HCT116 (cell line): ENCODE measurements at regions not wholly inside any gene's neighbourhood (a gene's known extent, or its start where the extent isn't known, plus 50 kb on each side); places are given as distances from the start of the nearest gene placed in this dataset.

Source experiments
- ATAC-seq: fragments of 200-7000 bp; cut with Tn5 transposase; 2 replicates; pipeline ENCODE4 v1.9.1; 2020; ENCODE audit warnings: mild to moderate bottlenecking, moderate library complexity
- BruUV-seq: library from RNA; stranded (reverse); fragments of 400-500 nt; replicated peaks from 2 replicates; lab custom pipeline; 2021; lab: Mats Ljungman, UMichigan
- CTCF ChIA-PET: fragments of 300-600 bp; sonication (Branson Sonifier 250); formaldehyde crosslinking; loops from one replicate; lab custom pipeline; 2021; ENCODE audit warnings: antibody characterized with exemption; lab: Charles Lee
- POLR2A ChIA-PET: fragments of 300-600, 350-600 bp; sonication (Branson Sonifier 250); formaldehyde crosslinking; loops from one replicate; lab custom pipeline; 2021; ENCODE audit warnings: antibody characterized with exemption; lab: Charles Lee
- RAD21 ChIA-PET, 2 experiments: fragments of 300-600 bp; sonication (Branson Sonifier 250); formaldehyde crosslinking; loops; one replicate each; lab custom pipeline; 2023; ENCODE audit warnings: low total read pairs in 2 of 2; ENCODE audit not compliant: uncharacterized antibody in 2 of 2, unreplicated experiment in 2 of 2, low non-redundant PET in 1 of 2; lab: Charles Lee
- DNase-seq: peaks from one replicate; pipeline ENCODE4 v3.0.0-alpha.2; 2010; ENCODE audit warnings: low read depth, low spot score
- H2AFZ ChIP-seq: fragments of 200-600 bp; shearing (Covaris generic), sonication (generic); 2 replicates; pipeline ENCODE4 v1.6.1; 2017; ENCODE audit warnings: low read depth, mixed run types, mixed read lengths, antibody characterized with exemption, low read length; ENCODE audit not compliant: poor library complexity, severe bottlenecking
- H3K27ac ChIP-seq: 2 replicates; pipeline ENCODE4 v1.5.1; 2012; ENCODE audit warnings: low read depth, low read length
- H3K27me3 ChIP-seq: fragments of 200-600 bp; sonication (generic); 2 replicates; pipeline ENCODE4 v1.6.1; 2016; ENCODE audit warnings: mixed run types, low read length, mixed read lengths; ENCODE audit not compliant: insufficient read depth
- H3K36me3 ChIP-seq, 2 experiments: fragments of 200-500 bp in 1 of 2; fragments of 200-600 bp in 1 of 2; sonication (Bioruptor generic) in 1 of 2; sonication (generic) in 1 of 2; 2 replicates each; pipeline versions ENCODE4 v1.5.1 to v1.6.1; 2014 to 2016; ENCODE audit warnings: low read length in 2 of 2, inconsistent platforms in 1 of 2, mixed read lengths in 1 of 2, mixed run types in 1 of 2; ENCODE audit not compliant: insufficient read depth in 2 of 2, control insufficient read depth in 1 of 2
- H3K4me1 ChIP-seq, 2 experiments: fragments of 200-600 bp in 1 of 2; sonication (generic) in 1 of 2; 2 replicates each; pipeline versions ENCODE4 v1.5.1 to v1.6.1; 2012 to 2017; ENCODE audit warnings: low read length in 2 of 2, inconsistent platforms in 1 of 2, mild to moderate bottlenecking in 1 of 2, mixed read lengths in 1 of 2, mixed run types in 1 of 2, moderate library complexity in 1 of 2; ENCODE audit not compliant: insufficient read depth in 2 of 2, control insufficient read depth in 1 of 2
- H3K4me2 ChIP-seq: fragments of 200-600 bp; sonication (generic); 2 replicates; pipeline ENCODE4 v1.6.1; 2017; ENCODE audit warnings: mixed run types, low read length, mixed read lengths
- H3K4me3 ChIP-seq, 2 experiments: fragments of 200-600 bp in 1 of 2; sonication (generic) in 1 of 2; replicated peaks in 1 of 2; 2 replicates each; pipeline ENCODE4 v1.5.1; 2011 to 2016; ENCODE audit warnings: low read length in 2 of 2, control low read depth in 1 of 2, low read depth in 1 of 2, mild to moderate bottlenecking in 1 of 2, mixed read lengths in 1 of 2, mixed run types in 1 of 2
- H3K79me2 ChIP-seq: fragments of 200-600 bp; sonication (generic); 2 replicates; pipeline ENCODE4 v1.6.1; 2017; ENCODE audit warnings: mild to moderate bottlenecking, mixed run types, low read length, moderate library complexity, mixed read lengths; ENCODE audit not compliant: insufficient read depth
- H3K9ac ChIP-seq: fragments of 200-600 bp; sonication (generic); 2 replicates; pipeline ENCODE4 v1.6.1; 2016; ENCODE audit warnings: low read length, mixed read lengths
- H3K9me2 ChIP-seq: fragments of 200-600 bp; sonication (generic), shearing (Covaris generic); 2 replicates; pipeline ENCODE4 v1.6.1; 2017; ENCODE audit warnings: mixed run types, mild to moderate bottlenecking, moderate library complexity; ENCODE audit not compliant: insufficient read depth
- H3K9me3 ChIP-seq, 2 experiments: fragments of 200-500 bp in 1 of 2; fragments of 200-600 bp in 1 of 2; sonication (Bioruptor generic) in 1 of 2; sonication (generic) in 1 of 2; 2 replicates each; pipeline ENCODE4 v1.6.1; 2014 to 2017; ENCODE audit warnings: low read length in 2 of 2, mixed read lengths in 2 of 2, inconsistent platforms in 1 of 2, low read depth in 1 of 2, mild to moderate bottlenecking in 1 of 2, mixed run types in 1 of 2, moderate library complexity in 1 of 2; ENCODE audit not compliant: control insufficient read depth in 1 of 2, insufficient read depth in 1 of 2
- H4K20me1 ChIP-seq: fragments of 200-600 bp; sonication (generic), shearing (Covaris generic); 2 replicates; pipeline ENCODE4 v1.6.1; 2017; ENCODE audit warnings: mixed run types, mild to moderate bottlenecking, moderate library complexity; ENCODE audit not compliant: insufficient read depth
- ATF3 ChIP-seq: IDR thresholded peaks from 2 replicates; pipeline ENCODE4 v1.6.1; 2012
- CBX3 ChIP-seq: IDR thresholded peaks from 2 replicates; pipeline ENCODE4 v1.6.1; 2012; ENCODE audit warnings: low read depth
- CEBPB ChIP-seq: IDR thresholded peaks from 2 replicates; pipeline ENCODE4 v1.6.1; 2012; ENCODE audit warnings: low read depth
- EZH2 ChIP-seq: fragments of 200-600 bp; sonication (generic); IDR thresholded peaks from 2 replicates; pipeline ENCODE4 v1.6.1; 2017; ENCODE audit warnings: antibody characterized with exemption, mixed run types
- JUND ChIP-seq: IDR thresholded peaks from 2 replicates; pipeline ENCODE4 v1.6.1; 2012
- MAX ChIP-seq: IDR thresholded peaks from 2 replicates; pipeline ENCODE4 v1.6.1; 2012
- POLR2A ChIP-seq: IDR thresholded peaks from 2 replicates; pipeline ENCODE4 v1.7.0; 2011; ENCODE audit warnings: borderline replicate concordance; ENCODE audit not compliant: insufficient read depth, insufficient read length; ENCODE audit errors: extremely low read depth
- RAD21 ChIP-seq: IDR thresholded peaks from 2 replicates; pipeline ENCODE4 v1.6.1; 2012; ENCODE audit warnings: low read depth, mild to moderate bottlenecking
- SIN3A ChIP-seq: IDR thresholded peaks from 2 replicates; pipeline ENCODE4 v1.6.1; 2012; ENCODE audit warnings: low read depth
- SP1 ChIP-seq: IDR thresholded peaks from 2 replicates; pipeline ENCODE4 v1.6.1; 2012; ENCODE audit warnings: low read depth
- TCF7L2 ChIP-seq: IDR thresholded peaks from 2 replicates; pipeline ENCODE4 v1.7.0; 2011; ENCODE audit warnings: borderline replicate concordance, inconsistent platforms; ENCODE audit not compliant: insufficient read depth, insufficient read length; ENCODE audit errors: extremely low read depth
- YY1 ChIP-seq: IDR thresholded peaks from 2 replicates; pipeline ENCODE4 v1.6.1; 2011; ENCODE audit warnings: low read length, low read depth, moderate library complexity, mild to moderate bottlenecking; ENCODE audit not compliant: insufficient replicate concordance; ENCODE audit errors: extremely low read depth
- ZFX ChIP-seq: fragments of 450-650 bp; IDR thresholded peaks from 2 replicates; pipeline ENCODE4 v1.6.1; 2017
- intact Hi-C: fragments of 100-400 bp; cut with micrococcal nuclease; formaldehyde crosslinking; loops from 2 replicates; pipeline ENCODE4 v1.10.0; 2022
- TF ChIP-seq, protein P1 (sequence below), 3 experiments: fragments of 200-600 bp in 1 of 3; sonication (generic) in 1 of 3; IDR thresholded peaks in 2 of 3; conservative IDR thresholded peaks in 1 of 3; 2 replicates each; pipeline ENCODE4 v1.5.1; 2012 to 2017; ENCODE audit warnings: low read depth in 2 of 3, low read length in 2 of 3, antibody characterized with exemption in 1 of 3, borderline replicate concordance in 1 of 3, control low read depth in 1 of 3, mild to moderate bottlenecking in 1 of 3, mixed read lengths in 1 of 3, mixed run types in 1 of 3, moderate library complexity in 1 of 3; ENCODE audit not compliant: insufficient read depth in 1 of 3

DNA sequence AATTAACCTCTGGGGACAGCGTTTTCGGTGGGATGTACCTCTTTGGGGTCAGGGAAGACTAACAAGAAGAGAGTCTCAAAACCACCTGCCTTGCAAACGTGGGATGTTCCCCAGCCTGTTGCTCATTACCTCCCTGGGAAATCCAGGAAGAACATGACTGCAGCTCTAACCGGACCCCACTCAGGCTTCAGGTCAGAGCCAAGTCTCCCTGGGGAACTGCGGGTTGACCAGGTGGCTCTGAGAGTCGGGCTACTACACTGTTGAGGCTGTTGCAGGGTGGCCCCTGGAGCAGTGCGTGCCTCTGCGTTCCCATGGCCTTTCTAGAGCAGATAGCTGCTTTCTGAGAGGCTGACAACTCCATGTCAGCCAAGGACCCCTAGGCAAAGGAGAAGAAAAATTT, 309.1 kb downstream of the FOXL1 start:
- no peak overlapping the region for H3K9ac ChIP-seq
- ATAC-seq (no peak), DNase-seq (no peak)
- H3K27me3 ChIP-seq = peaks cover 46% of the 10 kb centered on the region
- H2AFZ ChIP-seq = no peak overlapping the region
- H3K79me2 ChIP-seq = no peaks in the 10 kb centered on the region
- CTCF ChIA-PET = no interaction called here
- no peak overlapping the region for H3K4me3 ChIP-seq
- H3K9me3 ChIP-seq = no peaks in the 10 kb centered on the region
- H3K36me3 ChIP-seq = no peaks in the 10 kb centered on the region
- no peaks in the 10 kb centered on the region for H3K9me2 ChIP-seq
- H4K20me1 ChIP-seq = no peaks in the 10 kb centered on the region
- no TSS peak for BruUV-seq
- RAD21 ChIA-PET = no interaction called here
- TF ChIP-seq SP1 (no peak), CBX3 (no peak), YY1 (no peak)
- TF ChIP-seq, protein P1, sequence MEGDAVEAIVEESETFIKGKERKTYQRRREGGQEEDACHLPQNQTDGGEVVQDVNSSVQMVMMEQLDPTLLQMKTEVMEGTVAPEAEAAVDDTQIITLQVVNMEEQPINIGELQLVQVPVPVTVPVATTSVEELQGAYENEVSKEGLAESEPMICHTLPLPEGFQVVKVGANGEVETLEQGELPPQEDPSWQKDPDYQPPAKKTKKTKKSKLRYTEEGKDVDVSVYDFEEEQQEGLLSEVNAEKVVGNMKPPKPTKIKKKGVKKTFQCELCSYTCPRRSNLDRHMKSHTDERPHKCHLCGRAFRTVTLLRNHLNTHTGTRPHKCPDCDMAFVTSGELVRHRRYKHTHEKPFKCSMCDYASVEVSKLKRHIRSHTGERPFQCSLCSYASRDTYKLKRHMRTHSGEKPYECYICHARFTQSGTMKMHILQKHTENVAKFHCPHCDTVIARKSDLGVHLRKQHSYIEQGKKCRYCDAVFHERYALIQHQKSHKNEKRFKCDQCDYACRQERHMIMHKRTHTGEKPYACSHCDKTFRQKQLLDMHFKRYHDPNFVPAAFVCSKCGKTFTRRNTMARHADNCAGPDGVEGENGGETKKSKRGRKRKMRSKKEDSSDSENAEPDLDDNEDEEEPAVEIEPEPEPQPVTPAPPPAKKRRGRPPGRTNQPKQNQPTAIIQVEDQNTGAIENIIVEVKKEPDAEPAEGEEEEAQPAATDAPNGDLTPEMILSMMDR (IDR thresholded peaks at IDR 0.05 in 2 of 3, conservative IDR thresholded peaks at IDR 0.05 in 1 of 3; ENCODE audit: borderline replicate concordance in 1 of 3, insufficient read depth in 1 of 3, low read depth in 2 of 3, low read length in 2 of 3) = no peak
- no peak overlapping the region for H3K4me2 ChIP-seq
- intact Hi-C loops = no loop called here
- no peaks in the 10 kb centered on the region for H3K4me1 ChIP-seq
- H3K27ac ChIP-seq = no peak overlapping the region
- POLR2A ChIA-PET = no interaction called here

- no peak overlapping the region for H3K9ac ChIP-seq
- H3K36me3 ChIP-seq = no peaks in the 10 kb centered on the region
- ATAC-seq (no peak), DNase-seq (no peak)
- RAD21 ChIA-PET = no interaction called here
- intact Hi-C loops = no loop called here
- no peaks in the 10 kb centered on the region for H3K9me3 ChIP-seq
- no peak overlapping the region; the same call in 1 of the 2 replicates for H3K4me2 ChIP-seq
- BruUV-seq = no TSS peak
- H3K27ac ChIP-seq = no peak overlapping the region
- H2AFZ ChIP-seq = no peak overlapping the region
- H3K27me3 ChIP-seq = peaks cover 46% of the 10 kb centered on the region
- no peaks in the 10 kb centered on the region for H3K79me2 ChIP-seq
- POLR2A ChIA-PET = no interaction called here
- no peaks in the 10 kb centered on the region for H3K4me1 ChIP-seq
- CTCF ChIA-PET = no interaction called here
- H3K9me2 ChIP-seq = no peaks in the 10 kb centered on the region
- H4K20me1 ChIP-seq = no peaks in the 10 kb centered on the region
- H3K4me3 ChIP-seq = no peak overlapping the region
- TF ChIP-seq CBX3 (no peak), ATF3 (no peak), CEBPB (no peak), RAD21 (no peak), TCF7L2 (no peak), MAX (no peak), ZFX (no peak), SIN3A (no peak), POLR2A (no peak), JUND (no peak), EZH2 (no peak), YY1 (no peak)
- TF ChIP-seq, protein P1 (IDR thresholded peaks at IDR 0.05 in 2 of 3, conservative IDR thresholded peaks at IDR 0.05 in 1 of 3; ENCODE audit: borderline replicate concordance in 1 of 3, insufficient read depth in 1 of 3, low read depth in 2 of 3, low read length in 2 of 3) = no peak
These were observed 310.1 kb downstream of the FOXL1 start for GRCh38 chr16:86888231-86889053.
